Mammary epithelial cell (primary cell): ENCODE measurements at regions not wholly inside any gene's neighbourhood (a gene's known extent, or its start where the extent isn't known, plus 50 kb on each side); places are given as distances from the start of the nearest gene placed in this dataset.

Source experiments
- EZH2 ChIP-seq: IDR thresholded peaks from 2 replicates; pipeline ENCODE4 v1.6.1; 2012; ENCODE audit warnings: low read length, inconsistent platforms, borderline replicate concordance
- TF ChIP-seq, protein P1 (sequence below), 2 donors: IDR thresholded peaks in 1 of 2; conservative IDR thresholded peaks in 1 of 2; 2 replicates each; pipeline ENCODE4 v1.5.1; 2011 to 2012; ENCODE audit warnings: inconsistent platforms in 2 of 2, low read length in 2 of 2, mild to moderate bottlenecking in 2 of 2, control low read depth in 1 of 2, low read depth in 1 of 2; ENCODE audit not compliant: insufficient read depth in 1 of 2; ENCODE audit errors: extremely low read depth in 1 of 2

GRCh38 chr2:7934476-7934875 is 747.4 kb upstream of the ID2 start:
- TF ChIP-seq, protein P1, sequence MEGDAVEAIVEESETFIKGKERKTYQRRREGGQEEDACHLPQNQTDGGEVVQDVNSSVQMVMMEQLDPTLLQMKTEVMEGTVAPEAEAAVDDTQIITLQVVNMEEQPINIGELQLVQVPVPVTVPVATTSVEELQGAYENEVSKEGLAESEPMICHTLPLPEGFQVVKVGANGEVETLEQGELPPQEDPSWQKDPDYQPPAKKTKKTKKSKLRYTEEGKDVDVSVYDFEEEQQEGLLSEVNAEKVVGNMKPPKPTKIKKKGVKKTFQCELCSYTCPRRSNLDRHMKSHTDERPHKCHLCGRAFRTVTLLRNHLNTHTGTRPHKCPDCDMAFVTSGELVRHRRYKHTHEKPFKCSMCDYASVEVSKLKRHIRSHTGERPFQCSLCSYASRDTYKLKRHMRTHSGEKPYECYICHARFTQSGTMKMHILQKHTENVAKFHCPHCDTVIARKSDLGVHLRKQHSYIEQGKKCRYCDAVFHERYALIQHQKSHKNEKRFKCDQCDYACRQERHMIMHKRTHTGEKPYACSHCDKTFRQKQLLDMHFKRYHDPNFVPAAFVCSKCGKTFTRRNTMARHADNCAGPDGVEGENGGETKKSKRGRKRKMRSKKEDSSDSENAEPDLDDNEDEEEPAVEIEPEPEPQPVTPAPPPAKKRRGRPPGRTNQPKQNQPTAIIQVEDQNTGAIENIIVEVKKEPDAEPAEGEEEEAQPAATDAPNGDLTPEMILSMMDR (conservative IDR thresholded peaks at IDR 0.05 in 1 of 2, IDR thresholded peaks at IDR 0.05 in 1 of 2; ENCODE audit: extremely low read depth in 1 of 2, insufficient read depth in 1 of 2, low read depth in 1 of 2, low read length in 2 of 2) = no peak
- no peak for TF ChIP-seq EZH2
